ENCODE measurements at regions not wholly inside any gene's neighbourhood (a gene's known extent, or its start where the extent isn't known, plus 50 kb on each side); places are given as distances from the start of the nearest gene placed in this dataset.

- Histone ChIP-seq H3K4me3 (ENCODE audit: low read length) (no peak overlapping the region), H3K9me3 (ENCODE audit: low read length) (no peaks in the 10 kb centered on the region), H2AFZ (ENCODE audit: low read length) (no peak overlapping the region), H3K79me2 (ENCODE audit: low read length) (no peaks in the 10 kb centered on the region), H3K9ac (ENCODE audit: low read length) (no peak overlapping the region), H3K36me3 (ENCODE audit: insufficient read depth, low read length) (no peaks in the 10 kb centered on the region), H3K4me1 (ENCODE audit: low read length) (peaks cover 41% of the 10 kb centered on the region), H4K20me1 (ENCODE audit: insufficient read depth, low read depth, low read length) (no peaks in the 10 kb centered on the region), H3K4me2 (ENCODE audit: low read depth, low read length, poor library complexity, severe bottlenecking) (no peak overlapping the region), H3K9me2 (replicated peaks; ENCODE audit: insufficient read depth, low read length) (no peaks in the 10 kb centered on the region), H3K27me3 (ENCODE audit: low read length) (no peaks in the 10 kb centered on the region), H3K27ac (ENCODE audit: low read length) (no peak overlapping the region)
- DNase-seq = no peak
Observed at GRCh38 chr16:55248494-55248893, 75.5 kb upstream of the IRX6 start.

- no peaks in the 10 kb centered on the region for H3K79me2 ChIP-seq (ENCODE audit: low read length)
- H3K36me3 ChIP-seq (ENCODE audit: insufficient read depth, low read length) = no peaks in the 10 kb centered on the region
- no peaks in the 10 kb centered on the region for H3K9me2 ChIP-seq (replicated peaks; ENCODE audit: insufficient read depth, low read length)
- no peak overlapping the region for H3K9ac ChIP-seq (ENCODE audit: low read length)
- no peaks in the 10 kb centered on the region for H3K27me3 ChIP-seq (ENCODE audit: low read length)
- H3K4me2 ChIP-seq (ENCODE audit: low read depth, low read length, poor library complexity, severe bottlenecking) = no peak overlapping the region
- no peak for DNase-seq
- peaks cover 41% of the 10 kb centered on the region for H3K4me1 ChIP-seq (ENCODE audit: low read length)
- H3K4me3 ChIP-seq (ENCODE audit: low read length) = no peak overlapping the region
- no peak overlapping the region for H2AFZ ChIP-seq (ENCODE audit: low read length)
- no peaks in the 10 kb centered on the region for H4K20me1 ChIP-seq (ENCODE audit: insufficient read depth, low read depth, low read length)
- H3K27ac ChIP-seq (ENCODE audit: low read length) = no peak overlapping the region
- H3K9me3 ChIP-seq (ENCODE audit: low read length) = peaks cover 3% of the 10 kb centered on the region; the same call in 1 of the 2 replicates
Observed at GRCh38 chr16:55249361-55249760, 74.6 kb upstream of the IRX6 start.

DNA sequence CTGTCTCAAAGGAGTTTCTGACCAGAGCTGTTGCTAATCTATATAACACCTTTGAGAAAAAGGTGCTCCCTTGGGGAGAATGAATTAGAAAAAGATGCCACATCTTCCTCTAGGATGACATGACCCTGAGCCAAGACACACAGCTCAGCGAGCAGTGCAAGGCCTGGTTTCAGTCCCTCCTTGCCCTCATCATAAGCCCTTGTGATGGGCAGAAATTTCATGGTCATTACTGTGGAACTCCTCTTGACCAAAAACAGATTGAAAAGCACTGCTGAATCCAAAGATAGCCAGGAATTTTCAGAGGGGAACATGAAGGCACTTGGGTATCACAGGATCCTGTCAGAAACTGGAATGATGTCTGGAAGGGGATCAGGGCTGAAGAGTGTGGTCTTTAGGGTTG is 74.1 kb upstream of the IRX6 start:
- Histone ChIP-seq H4K20me1 (ENCODE audit: insufficient read depth, low read depth, low read length) (no peaks in the 10 kb centered on the region), H3K36me3 (ENCODE audit: insufficient read depth, low read length) (no peaks in the 10 kb centered on the region), H3K27ac (ENCODE audit: low read length) (no peak overlapping the region), H3K9me2 (replicated peaks; ENCODE audit: insufficient read depth, low read length) (no peaks in the 10 kb centered on the region), H3K9me3 (ENCODE audit: low read length) (peaks cover 3% of the 10 kb centered on the region; the same call in 1 of the 2 replicates), H3K4me2 (ENCODE audit: low read depth, low read length, poor library complexity, severe bottlenecking) (no peak overlapping the region), H3K9ac (ENCODE audit: low read length) (no peak overlapping the region), H3K27me3 (ENCODE audit: low read length) (no peaks in the 10 kb centered on the region), H3K4me3 (ENCODE audit: low read length) (no peak overlapping the region), H3K79me2 (ENCODE audit: low read length) (no peaks in the 10 kb centered on the region), H2AFZ (ENCODE audit: low read length) (no peak overlapping the region), H3K4me1 (ENCODE audit: low read length) (peaks cover 41% of the 10 kb centered on the region)
- no peak for DNase-seq

GRCh38 chr16:55250701-55251100 is 73.3 kb upstream of the IRX6 start:
- Histone ChIP-seq H3K4me1 (ENCODE audit: low read length) (peaks cover 45% of the 10 kb centered on the region), H3K4me3 (ENCODE audit: low read length) (no peak overlapping the region), H3K9ac (ENCODE audit: low read length) (no peak overlapping the region), H4K20me1 (ENCODE audit: insufficient read depth, low read depth, low read length) (no peaks in the 10 kb centered on the region), H2AFZ (ENCODE audit: low read length) (no peak overlapping the region), H3K36me3 (ENCODE audit: insufficient read depth, low read length) (no peaks in the 10 kb centered on the region), H3K27me3 (ENCODE audit: low read length) (no peaks in the 10 kb centered on the region), H3K9me2 (replicated peaks; ENCODE audit: insufficient read depth, low read length) (no peaks in the 10 kb centered on the region), H3K9me3 (ENCODE audit: low read length) (peaks cover 3% of the 10 kb centered on the region; the same call in 1 of the 2 replicates), H3K4me2 (ENCODE audit: low read depth, low read length, poor library complexity, severe bottlenecking) (no peak overlapping the region), H3K27ac (ENCODE audit: low read length) (no peak overlapping the region), H3K79me2 (ENCODE audit: low read length) (no peaks in the 10 kb centered on the region)
- no peak for DNase-seq

- Histone ChIP-seq H3K9ac (ENCODE audit: low read length) (no peak overlapping the region), H3K36me3 (ENCODE audit: insufficient read depth, low read length) (no peaks in the 10 kb centered on the region), H3K9me2 (replicated peaks; ENCODE audit: insufficient read depth, low read length) (no peaks in the 10 kb centered on the region), H3K27me3 (ENCODE audit: low read length) (no peaks in the 10 kb centered on the region), H3K27ac (ENCODE audit: low read length) (no peak overlapping the region), H2AFZ (ENCODE audit: low read length) (no peak overlapping the region), H3K4me1 (ENCODE audit: low read length) (peaks cover 45% of the 10 kb centered on the region), H3K4me3 (ENCODE audit: low read length) (no peak overlapping the region), H3K4me2 (ENCODE audit: low read depth, low read length, poor library complexity, severe bottlenecking) (peak overlapping the region; percentile 46), H3K79me2 (ENCODE audit: low read length) (no peaks in the 10 kb centered on the region), H4K20me1 (ENCODE audit: insufficient read depth, low read depth, low read length) (no peaks in the 10 kb centered on the region), H3K9me3 (ENCODE audit: low read length) (peaks cover 3% of the 10 kb centered on the region; the same call in 1 of the 2 replicates)
- peak; percentile 52 for DNase-seq
Observed at GRCh38 chr16:55251151-55251550, 72.9 kb upstream of the IRX6 start.

DNA sequence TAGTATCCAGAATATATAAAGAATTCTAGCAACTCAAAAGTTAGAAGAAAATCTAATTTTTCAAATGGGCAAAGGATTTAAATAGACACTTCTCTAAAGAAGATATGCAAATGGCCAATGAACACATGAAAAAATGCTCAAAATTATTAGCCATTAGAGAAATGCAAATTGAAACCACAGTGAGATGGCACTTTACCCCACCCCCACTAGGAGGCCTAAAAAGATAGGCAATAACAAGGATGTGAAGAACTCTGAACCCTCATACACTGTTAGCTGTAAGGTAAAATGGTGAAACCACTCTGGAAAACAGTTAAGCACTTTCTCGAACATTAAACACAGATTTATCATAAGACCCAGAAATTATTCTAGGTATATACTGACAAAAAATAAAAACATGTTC is 71.4 kb upstream of the IRX6 start:
- no peaks in the 10 kb centered on the region for H3K27me3 ChIP-seq (ENCODE audit: low read length)
- no peak overlapping the region for H3K27ac ChIP-seq (ENCODE audit: low read length)
- H3K4me3 ChIP-seq (ENCODE audit: low read length) = peak overlapping the region; percentile 7
- H3K36me3 ChIP-seq (ENCODE audit: insufficient read depth, low read length) = no peaks in the 10 kb centered on the region
- H4K20me1 ChIP-seq (ENCODE audit: insufficient read depth, low read depth, low read length) = no peaks in the 10 kb centered on the region
- no peaks in the 10 kb centered on the region for H3K9me2 ChIP-seq (replicated peaks; ENCODE audit: insufficient read depth, low read length)
- H3K79me2 ChIP-seq (ENCODE audit: low read length) = no peaks in the 10 kb centered on the region
- DNase-seq = peak; percentile 87
- peak overlapping the region; percentile 46 for H3K4me2 ChIP-seq (ENCODE audit: low read depth, low read length, poor library complexity, severe bottlenecking)
- H3K9ac ChIP-seq (ENCODE audit: low read length) = no peak overlapping the region
- peaks cover 45% of the 10 kb centered on the region for H3K4me1 ChIP-seq (ENCODE audit: low read length)
- H3K9me3 ChIP-seq (ENCODE audit: low read length) = peaks cover 3% of the 10 kb centered on the region; the same call in 1 of the 2 replicates
- H2AFZ ChIP-seq (ENCODE audit: low read length) = no peak overlapping the region

GRCh38 chr16:55253987-55254386 is 70.0 kb upstream of the IRX6 start:
- H3K79me2 ChIP-seq (ENCODE audit: low read length) = no peaks in the 10 kb centered on the region
- H3K9me2 ChIP-seq (replicated peaks; ENCODE audit: insufficient read depth, low read length) = no peaks in the 10 kb centered on the region
- no peaks in the 10 kb centered on the region for H3K27me3 ChIP-seq (ENCODE audit: low read length)
- no peak overlapping the region for H3K9ac ChIP-seq (ENCODE audit: low read length)
- peaks cover 39% of the 10 kb centered on the region for H3K4me1 ChIP-seq (ENCODE audit: low read length)
- H3K4me3 ChIP-seq (ENCODE audit: low read length) = no peak overlapping the region
- peaks cover 3% of the 10 kb centered on the region; the same call in 1 of the 2 replicates for H3K9me3 ChIP-seq (ENCODE audit: low read length)
- H3K4me2 ChIP-seq (ENCODE audit: low read depth, low read length, poor library complexity, severe bottlenecking) = no peak overlapping the region
- H3K27ac ChIP-seq (ENCODE audit: low read length) = no peak overlapping the region
- no peak overlapping the region for H2AFZ ChIP-seq (ENCODE audit: low read length)
- no peak for DNase-seq
- no peaks in the 10 kb centered on the region for H3K36me3 ChIP-seq (ENCODE audit: insufficient read depth, low read length)
- no peaks in the 10 kb centered on the region for H4K20me1 ChIP-seq (ENCODE audit: insufficient read depth, low read depth, low read length)

GRCh38 chr16:55255733-55256282 is 68.2 kb upstream of the IRX6 start:
- H3K9me3 ChIP-seq (ENCODE audit: low read length) = peaks cover 3% of the 10 kb centered on the region; the same call in 1 of the 2 replicates
- H2AFZ ChIP-seq (ENCODE audit: low read length) = no peak overlapping the region
- no peaks in the 10 kb centered on the region for H3K36me3 ChIP-seq (ENCODE audit: insufficient read depth, low read length)
- H3K4me3 ChIP-seq (ENCODE audit: low read length) = no peak overlapping the region
- no peaks in the 10 kb centered on the region for H3K79me2 ChIP-seq (ENCODE audit: low read length)
- H3K27ac ChIP-seq (ENCODE audit: low read length) = no peak overlapping the region
- H3K9ac ChIP-seq (ENCODE audit: low read length) = no peak overlapping the region
- H3K9me2 ChIP-seq (replicated peaks; ENCODE audit: insufficient read depth, low read length) = no peaks in the 10 kb centered on the region
- no peak overlapping the region for H3K4me2 ChIP-seq (ENCODE audit: low read depth, low read length, poor library complexity, severe bottlenecking)
- no peaks in the 10 kb centered on the region for H4K20me1 ChIP-seq (ENCODE audit: insufficient read depth, low read depth, low read length)
- peaks cover 38% of the 10 kb centered on the region for H3K4me1 ChIP-seq (ENCODE audit: low read length)
- DNase-seq = no peak
- H3K27me3 ChIP-seq (ENCODE audit: low read length) = no peaks in the 10 kb centered on the region

All from Karpas-422 (cell line).